ENCODE measurements at regions not wholly inside any gene's neighbourhood (a gene's known extent, or its start where the extent isn't known, plus 50 kb on each side); places are given as distances from the start of the nearest gene placed in this dataset.

DNA sequence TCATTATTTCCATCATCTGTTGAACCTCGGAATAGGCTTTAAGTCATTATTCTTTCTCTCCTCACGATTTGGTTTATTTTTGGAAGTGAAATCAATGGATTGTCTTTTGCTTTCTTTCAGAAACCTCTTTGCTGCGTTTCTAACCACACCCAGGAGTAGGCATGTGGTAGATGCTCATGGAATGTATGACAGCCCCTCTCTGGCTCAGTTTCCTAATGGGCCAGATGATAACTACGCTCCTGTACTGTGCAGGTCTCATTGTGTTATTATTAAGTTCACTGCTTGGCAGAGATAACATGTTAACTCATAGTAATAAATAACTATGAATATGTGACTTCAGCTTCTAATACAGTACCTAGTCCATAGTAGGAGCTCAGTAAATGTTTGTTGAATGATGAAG, 175.5 kb upstream of the KLF4 start:
- DNase-seq (ENCODE audit: low read depth, low spot score) = no peak

DNA sequence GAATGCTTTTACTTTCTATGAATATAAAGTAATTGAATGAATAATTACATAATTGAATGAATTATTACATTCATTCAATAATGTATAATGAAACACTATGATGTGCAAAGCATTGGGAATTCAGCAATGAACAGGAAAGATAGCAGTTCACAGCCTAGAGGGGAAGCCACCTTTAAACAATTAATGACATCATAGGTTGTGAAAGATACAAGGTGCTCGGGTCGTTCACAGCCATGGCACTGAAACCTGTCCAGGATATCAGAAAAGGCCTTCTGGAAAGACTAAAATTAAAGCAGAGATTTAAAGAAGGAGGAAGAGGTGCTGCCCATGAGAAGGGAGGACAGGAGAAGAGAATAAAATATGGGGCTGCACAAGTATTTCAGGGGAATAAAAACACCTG, 171.4 kb upstream of the KLF4 start:
- no peak for DNase-seq (ENCODE audit: low read depth, low spot score)

DNA sequence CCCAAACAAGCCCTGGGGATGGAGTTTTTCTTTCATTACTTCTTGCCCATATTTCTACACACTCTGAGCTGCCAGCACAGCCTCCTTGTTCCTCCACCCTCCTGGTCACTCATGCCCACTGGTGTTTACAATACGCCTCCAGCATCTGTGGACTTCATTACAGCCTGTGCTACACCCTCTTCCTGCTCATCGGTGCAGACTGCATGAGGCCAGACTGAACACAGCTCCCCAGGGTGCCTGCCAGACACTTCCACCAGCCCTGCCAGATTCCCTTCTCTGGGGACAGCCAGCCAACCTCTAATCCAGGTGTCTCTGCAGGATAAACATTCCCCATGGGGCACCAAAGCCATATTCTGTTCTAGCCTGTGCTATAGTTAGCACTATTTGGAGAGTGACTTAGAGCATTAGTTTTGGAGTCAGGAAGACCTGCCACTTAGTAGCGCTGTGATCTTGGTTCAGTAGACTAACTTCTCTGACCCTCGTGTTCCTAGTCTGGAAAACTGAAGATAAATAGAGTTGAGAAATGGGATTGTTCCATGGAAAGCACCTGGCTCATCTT, 163.8 kb upstream of the KLF4 start:
- DNase-seq (ENCODE audit: low read depth, low spot score) = no peak

DNA sequence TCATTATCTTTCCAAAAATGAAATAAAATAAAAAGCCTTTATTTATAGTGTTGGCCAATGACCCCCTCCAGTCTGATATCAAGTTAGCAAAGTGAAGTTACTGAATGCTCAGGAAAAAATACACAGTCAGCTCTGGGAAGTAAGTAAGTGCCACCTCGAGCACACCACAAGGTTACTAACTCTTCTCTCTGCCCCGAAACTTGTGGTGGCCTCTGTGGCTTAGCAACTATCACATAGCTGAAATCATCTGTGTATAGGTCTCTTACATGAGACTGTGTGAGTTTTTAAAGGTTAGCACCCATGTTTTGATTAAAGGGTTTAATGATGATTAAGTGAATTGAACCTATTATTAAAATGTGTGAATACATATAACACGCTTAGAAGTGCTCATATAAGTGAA, 161.4 kb upstream of the KLF4 start:
- DNase-seq (ENCODE audit: low read depth, low spot score) = no peak

DNA sequence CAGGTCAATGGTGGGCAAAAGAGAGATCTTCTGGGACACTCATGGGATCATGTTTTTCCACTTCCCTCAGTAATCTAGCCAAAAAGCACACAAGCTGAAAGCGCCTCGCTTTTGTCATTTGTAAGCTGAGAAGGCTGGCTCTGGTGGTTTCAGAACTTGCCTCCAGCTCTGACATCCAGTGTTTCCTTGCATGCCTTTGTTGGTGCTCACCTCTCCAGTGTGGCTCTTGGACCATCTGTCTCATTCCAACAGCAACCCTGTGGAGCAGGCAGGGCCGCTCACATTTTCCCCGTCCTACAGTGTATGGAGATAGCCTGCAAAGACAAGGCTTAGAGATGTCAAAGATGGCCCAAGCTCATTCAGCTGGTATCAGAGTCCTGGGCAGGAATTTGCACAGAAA, 160.8 kb upstream of the KLF4 start:
- no peak for DNase-seq (ENCODE audit: low read depth, low spot score)

DNA sequence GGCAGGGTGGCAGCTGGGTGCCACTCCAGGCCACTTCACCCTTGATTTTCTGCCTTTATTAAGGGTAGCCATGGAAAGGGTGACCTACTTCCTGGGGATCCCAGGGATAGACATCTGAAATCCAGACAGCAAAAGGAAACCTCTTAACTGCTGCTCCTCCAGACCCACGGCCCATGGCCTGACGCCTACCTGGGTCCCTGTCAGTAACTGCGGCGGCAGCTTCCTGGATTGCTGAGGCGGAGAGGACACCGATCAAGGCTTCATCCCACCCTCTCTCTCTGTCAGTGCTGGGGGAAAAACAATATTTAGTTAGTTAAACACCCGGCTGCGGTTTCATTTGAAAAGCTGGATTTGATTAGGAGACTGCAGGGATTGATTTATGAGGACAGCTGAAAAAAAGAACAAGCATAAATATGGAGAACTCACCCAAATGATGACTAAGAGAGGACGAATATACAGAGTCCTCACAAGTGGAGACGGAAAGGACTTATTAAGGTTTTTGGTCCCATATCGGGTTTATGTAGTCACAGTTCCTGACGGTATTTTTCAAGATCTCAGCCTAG, 158.7 kb upstream of the KLF4 start:
- DNase-seq (ENCODE audit: low read depth, low spot score) = no peak

DNA sequence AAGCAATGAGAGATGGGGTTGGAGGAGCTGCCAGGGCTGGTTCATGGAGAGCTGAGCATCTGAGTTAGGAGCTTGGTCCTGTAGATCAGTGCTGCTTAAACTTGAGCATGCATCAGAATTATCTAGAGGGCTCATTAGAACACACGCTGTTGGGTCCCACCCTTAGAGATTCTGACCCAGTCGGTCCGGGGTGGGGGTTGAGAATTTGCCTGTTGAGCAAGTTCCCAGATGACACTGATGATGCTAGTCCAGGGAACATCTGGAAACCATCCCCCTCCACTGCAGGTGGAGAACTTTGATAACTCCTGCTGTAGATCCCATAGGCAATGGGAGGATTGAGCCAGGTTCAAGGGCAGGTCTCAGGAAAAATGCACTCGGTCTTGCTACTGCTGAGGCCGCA, 158.0 kb upstream of the KLF4 start:
- DNase-seq (ENCODE audit: low read depth, low spot score) = no peak

DNA sequence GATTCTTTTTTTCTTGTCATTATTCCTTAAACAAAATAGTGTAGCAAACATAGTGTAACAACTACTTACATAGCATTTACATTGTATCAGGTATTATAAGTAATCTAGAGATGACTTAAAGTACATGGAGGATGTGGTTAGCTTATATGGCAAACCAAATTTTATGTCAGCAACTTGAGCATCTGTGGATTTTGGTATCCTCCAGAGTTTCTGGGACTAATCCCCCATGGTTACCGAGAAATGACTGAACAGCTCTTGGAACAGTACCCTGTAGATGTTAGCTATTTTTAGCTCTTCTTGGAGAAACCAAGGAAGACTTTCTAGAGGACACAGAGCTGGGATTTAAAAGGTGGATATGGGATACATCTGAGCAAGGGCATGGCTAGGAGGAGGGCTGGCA, 157.6 kb upstream of the KLF4 start:
- DNase-seq (ENCODE audit: low read depth, low spot score) = no peak

DNA sequence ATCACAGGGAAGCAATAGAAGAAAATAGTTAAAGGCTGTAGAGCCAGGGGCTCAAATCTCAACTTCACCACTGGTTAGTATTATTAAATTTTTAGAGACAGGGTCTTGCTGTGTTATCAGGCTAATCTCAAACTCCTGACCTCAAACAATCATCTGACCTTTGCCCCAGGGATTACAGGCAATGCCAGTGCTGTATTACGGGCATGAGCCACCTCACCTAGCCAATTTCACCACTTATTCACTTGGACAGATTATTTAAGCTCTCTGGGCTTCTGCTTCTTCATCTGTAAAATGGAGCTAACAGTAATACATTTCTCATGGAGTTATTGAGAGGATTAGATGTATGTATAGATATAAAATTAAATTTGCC, 155.9 kb upstream of the KLF4 start:
- no peak for DNase-seq (ENCODE audit: low read depth, low spot score)

DNA sequence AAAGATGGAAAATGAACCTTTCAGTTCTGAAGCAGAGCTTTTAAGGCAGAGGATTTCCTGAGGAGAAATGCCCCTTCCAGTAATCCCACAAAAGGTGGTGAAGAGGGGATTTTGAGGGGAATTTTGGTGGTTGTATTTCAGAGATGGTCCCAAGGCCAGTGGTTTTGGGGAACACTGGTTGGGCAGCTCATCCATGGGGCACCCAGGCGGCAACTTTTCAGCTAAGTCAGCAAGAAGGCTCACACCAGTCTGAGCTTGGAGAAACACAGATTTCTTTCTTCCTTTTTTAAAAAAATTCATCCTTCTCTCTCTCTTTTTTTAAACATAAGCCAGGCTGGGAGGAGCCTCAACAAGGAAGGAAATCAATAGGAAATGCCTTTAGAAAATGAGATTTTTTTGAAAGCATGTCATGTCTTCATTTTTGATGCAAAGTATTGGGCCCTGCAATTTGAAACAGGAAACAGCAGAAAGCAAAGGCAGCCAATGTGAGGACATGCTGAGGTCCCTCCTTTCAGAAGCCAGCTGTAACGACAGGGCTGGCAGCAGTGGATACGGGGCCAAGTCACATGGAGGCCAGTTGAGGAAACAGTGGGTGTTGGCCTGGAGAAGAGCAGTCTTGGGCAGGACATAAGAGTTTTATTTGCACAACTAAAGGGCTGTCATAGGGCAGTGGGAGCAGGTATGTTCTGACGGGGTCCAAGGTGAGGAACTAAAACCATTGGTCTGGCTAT, 155.3 kb upstream of the KLF4 start:
- DNase-seq (ENCODE audit: low read depth, low spot score) = no peak

DNA sequence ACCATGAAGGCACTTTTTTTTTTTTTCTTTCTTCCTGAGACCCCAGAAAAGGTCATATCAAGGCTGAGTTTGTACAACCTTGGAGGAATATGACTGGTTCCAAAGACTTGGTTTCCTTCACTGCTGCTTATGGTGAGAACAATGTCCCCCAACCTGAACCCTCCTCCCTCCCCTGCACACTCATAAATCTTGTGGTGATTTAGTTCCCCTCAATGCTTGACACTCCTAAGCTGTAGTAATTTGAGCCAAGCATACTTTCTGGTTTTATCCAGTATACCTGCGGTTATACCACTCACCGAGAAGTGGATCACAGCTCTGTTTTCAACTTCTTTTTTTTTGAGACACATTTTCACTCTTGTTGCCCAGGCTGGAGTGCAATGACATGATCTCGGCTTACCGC, 149.9 kb upstream of the KLF4 start:
- no peak for DNase-seq (ENCODE audit: low read depth, low spot score)

DNA sequence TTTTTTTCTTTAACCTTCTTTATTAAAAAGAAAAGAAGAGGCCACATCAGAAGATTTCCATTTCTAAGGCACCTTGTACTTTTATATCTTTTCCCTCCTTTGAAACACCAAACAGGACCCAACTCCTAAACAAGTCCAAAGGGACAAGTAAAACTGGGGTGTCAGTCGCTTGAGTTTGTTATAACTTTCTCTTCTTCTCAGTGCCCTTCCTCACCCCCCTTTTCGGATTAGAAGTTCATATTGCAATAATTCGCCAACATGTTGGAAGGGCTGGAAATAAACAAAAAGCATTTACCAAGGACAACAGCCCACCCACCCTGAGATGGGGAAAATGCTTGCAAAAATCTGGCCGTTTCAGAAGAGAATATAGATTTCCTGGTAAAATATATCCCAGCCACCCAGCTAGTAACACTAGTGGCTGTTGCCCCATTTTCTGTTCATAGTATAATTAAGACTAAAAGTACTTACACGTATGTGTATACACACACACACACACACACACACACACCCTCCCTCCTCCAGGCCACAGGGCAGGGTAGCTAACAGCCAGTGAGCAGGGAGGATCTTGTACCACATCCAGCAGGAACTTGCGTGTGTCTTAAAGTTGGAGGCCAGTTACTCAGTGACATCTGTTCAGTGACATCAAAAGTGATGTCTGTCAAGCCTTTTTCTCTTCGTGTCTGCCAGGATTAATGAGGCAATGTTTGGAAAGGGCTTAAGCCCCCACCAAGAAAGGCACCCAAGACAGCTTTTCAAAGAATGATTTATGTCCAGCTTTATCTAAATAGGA, 149.1 kb upstream of the KLF4 start:
- no peak for DNase-seq (ENCODE audit: low read depth, low spot score)

DNA sequence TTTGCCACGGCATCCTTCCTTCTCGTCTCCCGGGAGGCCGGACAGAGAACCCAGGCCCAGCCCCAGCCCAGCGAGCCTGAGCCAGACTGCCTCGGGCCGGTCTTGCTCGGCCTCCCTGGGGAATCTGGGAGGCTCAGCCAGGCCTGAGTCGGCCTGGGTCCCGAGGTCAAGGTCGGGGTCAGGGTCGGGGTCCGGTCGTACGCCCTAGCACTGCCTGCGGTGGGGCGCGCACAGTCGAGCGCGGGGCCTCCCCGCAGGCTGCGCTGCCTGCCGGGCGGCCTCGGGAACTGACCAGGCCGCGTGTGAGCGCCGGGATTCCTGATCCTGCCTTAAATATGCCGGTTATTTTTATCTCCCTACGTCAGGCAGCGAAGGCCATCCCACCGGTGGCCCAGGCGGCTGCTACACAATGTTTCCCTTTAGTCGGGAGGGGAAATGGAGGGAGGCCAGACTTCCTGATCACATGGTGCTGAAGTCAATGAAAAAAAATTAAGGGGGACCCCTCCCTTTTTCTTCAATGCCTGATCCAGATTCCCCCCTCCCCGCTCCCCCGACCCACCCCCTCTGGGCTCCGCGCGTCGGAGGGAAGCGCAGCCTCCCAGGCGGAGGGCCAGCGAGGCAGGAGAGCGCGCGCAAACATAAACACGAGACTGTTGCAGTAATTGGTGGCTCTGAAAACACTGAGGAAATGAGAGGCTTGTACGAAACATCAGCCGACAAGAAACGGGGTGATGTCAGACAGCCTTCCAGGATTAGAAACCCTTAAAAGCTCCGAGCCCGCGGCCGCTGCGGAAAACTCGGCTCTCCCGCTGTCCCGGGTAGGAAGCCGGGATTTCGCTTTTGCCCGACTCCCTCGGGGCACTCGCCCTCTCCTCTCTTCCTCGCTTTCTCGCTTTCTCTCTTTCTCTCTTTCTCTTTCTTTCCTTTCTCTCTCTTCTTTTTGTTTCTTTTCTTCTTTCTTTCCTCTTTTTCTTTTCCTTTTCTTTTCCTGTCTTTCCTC, 148.2 kb upstream of the KLF4 start:
- DNase-seq (ENCODE audit: low read depth, low spot score) = peak; percentile 78

DNA sequence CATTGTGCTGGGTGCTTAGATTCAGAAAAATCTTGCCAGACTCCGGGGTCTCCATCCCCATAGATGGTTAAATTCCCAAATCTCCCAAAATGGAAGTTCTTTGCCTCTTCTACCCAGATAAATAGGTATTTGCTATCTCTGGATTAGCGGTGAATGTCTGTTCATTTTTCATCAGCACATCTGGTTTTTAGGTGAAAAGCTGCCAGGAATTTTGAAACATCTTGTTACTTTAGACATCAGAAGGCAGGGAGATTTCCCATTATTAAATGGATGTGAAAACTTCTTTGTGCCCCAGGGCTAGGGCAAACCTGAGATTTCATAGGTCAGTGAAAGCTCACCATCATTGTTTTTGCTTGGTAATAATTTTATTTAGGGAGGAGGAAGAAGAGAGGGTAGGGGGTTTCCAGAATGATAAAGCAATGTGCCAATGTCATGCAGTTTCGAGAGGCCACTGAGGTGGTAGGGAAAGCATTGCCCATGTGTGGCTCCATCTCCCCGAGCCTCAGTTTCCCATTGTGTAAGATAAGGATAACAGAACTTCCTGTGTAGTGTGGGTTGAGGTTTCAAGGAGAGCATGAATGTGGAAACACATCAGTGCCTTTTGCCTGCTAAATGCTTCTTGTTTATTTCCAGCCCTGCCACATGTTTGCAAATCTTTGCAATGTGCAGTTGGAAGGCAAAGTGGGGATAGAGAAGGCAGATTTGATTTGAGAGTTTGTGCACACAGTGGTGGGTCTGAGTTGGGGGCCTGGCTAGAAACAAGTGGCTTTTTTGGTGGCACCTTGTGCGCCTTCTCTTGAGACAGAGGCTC, 147.2 kb upstream of the KLF4 start:
- no peak for DNase-seq (ENCODE audit: low read depth, low spot score)

DNA sequence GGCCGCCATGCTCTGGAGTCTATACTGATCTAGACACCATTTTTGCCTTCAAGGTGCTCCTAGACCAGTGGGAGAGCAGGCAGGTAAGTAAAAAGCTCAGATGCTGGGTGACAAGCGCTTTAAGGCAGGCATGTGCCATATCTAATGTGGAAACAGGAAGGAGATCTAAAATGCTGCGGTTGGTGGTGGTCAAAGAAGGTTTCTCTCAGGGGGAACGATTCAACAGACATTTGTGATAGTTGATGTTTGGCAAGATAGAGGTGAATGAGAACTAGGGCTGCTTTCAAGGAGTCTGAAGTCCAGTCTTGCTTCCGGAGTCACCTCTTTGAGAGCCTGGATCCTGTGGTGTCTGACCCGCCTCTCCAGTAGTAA, 146.2 kb upstream of the KLF4 start:
- DNase-seq (ENCODE audit: low read depth, low spot score) = no peak

DNA sequence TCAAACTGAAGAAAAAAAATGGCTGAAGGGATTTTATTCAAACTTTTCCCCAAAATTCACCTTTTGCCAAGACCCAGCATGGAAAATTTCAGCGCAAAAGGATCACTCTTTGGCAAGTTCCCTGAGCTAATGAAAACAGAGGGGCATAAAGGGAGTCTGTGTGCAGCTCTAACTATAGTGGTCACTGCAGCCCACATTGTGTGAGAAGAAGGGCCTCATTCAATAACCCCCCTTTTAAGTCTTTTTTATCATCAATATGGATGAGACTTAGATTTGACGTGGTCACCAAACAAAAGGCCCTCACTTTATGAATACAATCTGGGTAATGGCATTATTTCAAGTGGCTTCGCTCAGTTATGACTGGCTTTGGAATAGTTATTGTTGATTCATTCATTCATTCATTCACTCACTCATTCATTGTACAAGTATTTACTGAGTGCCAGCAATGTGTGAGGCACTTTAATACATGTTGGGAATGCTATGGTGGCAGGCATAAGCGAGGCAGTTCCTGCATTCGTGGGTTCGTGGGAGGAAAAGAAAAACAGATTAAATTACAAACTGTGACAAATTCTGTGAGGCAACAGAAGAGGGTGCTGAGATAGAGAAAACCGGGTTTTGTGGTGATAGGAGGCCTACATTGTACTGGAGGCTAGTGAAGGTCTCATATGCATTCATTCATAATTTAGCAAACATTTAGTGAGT, 145.7 kb upstream of the KLF4 start:
- DNase-seq (ENCODE audit: low read depth, low spot score) = no peak

DNA sequence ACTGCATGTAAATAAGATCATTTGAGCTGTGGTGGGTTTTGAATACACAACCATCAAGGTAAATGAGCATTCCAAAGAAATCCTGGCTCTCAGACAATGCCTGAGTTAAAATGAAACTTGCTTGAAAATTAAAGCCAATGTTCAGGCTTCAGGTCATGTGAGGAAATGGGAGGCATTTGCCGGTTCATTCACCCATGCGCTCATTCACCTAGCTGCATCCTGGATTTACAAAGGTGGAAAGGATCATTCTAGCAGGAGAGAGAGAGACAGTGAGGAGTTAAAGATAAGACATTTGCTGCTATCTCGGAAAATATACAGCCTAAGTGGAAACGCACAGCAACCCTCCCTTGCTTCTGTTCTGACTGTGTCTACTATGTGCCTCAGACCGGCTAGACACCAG, 143.8 kb upstream of the KLF4 start:
- no peak for DNase-seq (ENCODE audit: low read depth, low spot score)

DNA sequence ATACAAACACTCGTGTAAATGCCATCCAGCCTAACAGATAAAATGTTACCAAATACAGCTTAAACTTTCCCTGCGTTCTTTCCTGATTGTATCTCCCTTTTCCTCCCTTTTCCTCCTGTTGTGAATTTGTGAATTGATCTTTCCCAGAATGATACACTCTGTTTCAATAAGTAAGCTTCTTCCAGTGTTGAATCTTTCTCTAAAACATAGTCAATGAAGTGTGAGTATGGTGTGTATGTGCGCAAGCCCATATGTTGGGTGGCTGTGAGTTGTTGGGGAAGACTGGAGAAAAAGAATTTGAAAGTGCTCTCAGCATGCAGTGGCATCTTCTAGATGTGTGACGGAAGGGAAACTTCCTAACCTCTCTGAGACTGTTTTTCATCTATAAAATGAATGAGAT, 143.1 kb upstream of the KLF4 start:
- DNase-seq (ENCODE audit: low read depth, low spot score) = no peak

DNA sequence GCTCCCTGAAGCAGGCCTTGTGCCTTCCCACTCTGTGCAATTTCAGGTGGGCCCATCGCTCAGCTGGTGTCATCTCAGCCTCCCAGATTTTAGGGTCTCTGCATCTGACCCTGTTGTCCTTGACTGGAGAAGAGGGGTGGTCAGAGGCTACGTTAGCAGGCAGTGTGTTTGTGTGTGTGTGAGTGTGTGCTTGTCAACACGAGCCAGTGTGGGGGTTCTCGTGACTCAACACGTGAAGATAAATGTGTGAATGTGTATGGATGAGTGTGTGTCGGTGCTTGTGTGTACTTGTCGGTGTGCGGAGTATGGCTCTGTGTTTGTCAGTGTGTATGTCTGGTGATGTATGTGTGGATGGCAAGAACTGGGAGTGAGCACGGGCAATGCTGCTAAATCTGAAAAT, 142.6 kb upstream of the KLF4 start:
- no peak for DNase-seq (ENCODE audit: low read depth, low spot score)

DNA sequence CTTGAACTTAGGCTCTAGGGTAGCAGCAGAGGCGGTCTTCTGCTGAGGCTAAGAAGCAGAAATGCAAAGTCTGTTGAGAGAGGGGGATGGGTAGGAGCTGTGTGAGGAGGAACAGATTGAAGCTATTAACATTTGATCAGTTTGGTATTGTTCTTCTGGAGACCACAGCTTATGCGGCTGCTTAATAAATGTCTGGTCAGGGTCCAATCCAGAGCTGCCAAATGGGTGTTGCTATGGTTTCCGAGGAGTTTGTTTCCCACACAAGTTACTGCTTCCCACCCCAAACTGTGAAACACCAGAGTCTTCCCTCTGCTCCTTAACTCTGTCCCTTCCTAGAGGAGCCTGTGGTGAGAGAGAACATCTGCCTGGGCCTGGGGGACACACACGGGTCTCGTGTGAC, 142.2 kb upstream of the KLF4 start:
- DNase-seq (ENCODE audit: low read depth, low spot score) = no peak
